Osteocyte (in vitro differentiated cells): ENCODE measurements at regions not wholly inside any gene's neighbourhood (a gene's known extent, or its start where the extent isn't known, plus 50 kb on each side); places are given as distances from the start of the nearest gene placed in this dataset.
A peak's percentile ranks its signal among the peaks of the same experiment; 100 is the strongest.
"Not testable (repeated sequence)": the region's sequence is repeated elsewhere in the genome, so short reads cannot be mapped to it uniquely, and the experiment has no call there.

Source experiments
- DNase-seq: peaks from one replicate; pipeline ENCODE4 v3.0.0; 2021; ENCODE audit warnings: mixed read lengths; ENCODE audit not compliant: unreplicated experiment; ENCODE audit errors: extremely low spot score
- H3K27ac Mint-ChIP-seq: one replicate; pipeline ENCODE4 v1.8.0; 2021; ENCODE audit warnings: mild to moderate bottlenecking, mixed read lengths; ENCODE audit not compliant: unreplicated experiment
- H3K27me3 Mint-ChIP-seq: one replicate; pipeline ENCODE4 v1.8.0; 2021; ENCODE audit warnings: mixed read lengths; ENCODE audit not compliant: unreplicated experiment
- H3K36me3 Mint-ChIP-seq: one replicate; pipeline ENCODE4 v1.8.0; 2021; ENCODE audit warnings: mixed read lengths; ENCODE audit not compliant: unreplicated experiment
- H3K4me1 Mint-ChIP-seq: one replicate; pipeline ENCODE4 v1.8.0; 2021; ENCODE audit warnings: mixed read lengths; ENCODE audit not compliant: unreplicated experiment
- H3K4me3 Mint-ChIP-seq: one replicate; pipeline ENCODE4 v1.8.0; 2021; ENCODE audit warnings: mild to moderate bottlenecking, moderate library complexity, mixed read lengths; ENCODE audit not compliant: unreplicated experiment
- H3K9me3 Mint-ChIP-seq: one replicate; pipeline ENCODE4 v1.8.0; 2021; ENCODE audit warnings: mixed read lengths; ENCODE audit not compliant: unreplicated experiment
- CTCF ChIP-seq: fragments of 200-600 bp; sonication (generic); IDR thresholded peaks from 2 replicates; pipeline ENCODE4 v1.5.0; 2021; ENCODE audit warnings: antibody characterized with exemption, mild to moderate bottlenecking, moderate library complexity

- Mint-ChIP-seq H3K4me3 (no peak overlapping the region), H3K9me3 (no peaks in the 10 kb centered on the region), H3K27me3 (peaks cover 71% of the 10 kb centered on the region), H3K4me1 (peaks cover 24% of the 10 kb centered on the region), H3K27ac (no peak overlapping the region), H3K36me3 (no peaks in the 10 kb centered on the region)
- no peak for DNase-seq
- no peak for TF ChIP-seq CTCF
These were observed 243.6 kb upstream of the PRSS58 start for GRCh38 chr7:142501434-142501833.

- Mint-ChIP-seq H3K4me1 (peaks cover 33% of the 10 kb centered on the region), H3K27me3 (peaks cover 68% of the 10 kb centered on the region), H3K27ac (no peak overlapping the region), H3K36me3 (no peaks in the 10 kb centered on the region), H3K9me3 (no peaks in the 10 kb centered on the region), H3K4me3 (no peak overlapping the region)
- no peak for DNase-seq
- TF ChIP-seq CTCF = no peak
These were observed 242.5 kb upstream of the PRSS58 start for GRCh38 chr7:142500366-142500765.

GRCh38 chr7:142499635-142500034 lies 241.8 kb upstream of the PRSS58 start:
- Mint-ChIP-seq H3K4me3 (no peak overlapping the region), H3K27ac (no peak overlapping the region), H3K27me3 (peaks cover 65% of the 10 kb centered on the region), H3K4me1 (peaks cover 40% of the 10 kb centered on the region), H3K36me3 (no peaks in the 10 kb centered on the region), H3K9me3 (no peaks in the 10 kb centered on the region)
- DNase-seq = no peak
- TF ChIP-seq CTCF = no peak

GRCh38 chr7:142498364-142498763 lies 240.5 kb upstream of the PRSS58 start:
- no peak for TF ChIP-seq CTCF
- peak overlapping the region; percentile 75 for H3K27ac Mint-ChIP-seq

GRCh38 chr7:142496545-142496991 lies 238.7 kb upstream of the PRSS58 start:
- peak; percentile 84 for TF ChIP-seq CTCF
- Mint-ChIP-seq H3K27me3 (peaks cover 55% of the 10 kb centered on the region), H3K4me1 (peaks cover 40% of the 10 kb centered on the region), H3K9me3 (no peaks in the 10 kb centered on the region), H3K4me3 (no peak overlapping the region), H3K27ac (no peak overlapping the region), H3K36me3 (no peaks in the 10 kb centered on the region)
- DNase-seq = no peak

More at GRCh38 chr7:142498364-142498763, 240.5 kb upstream of the PRSS58 start:
- Mint-ChIP-seq H3K4me1 (peaks cover 40% of the 10 kb centered on the region), H3K36me3 (no peaks in the 10 kb centered on the region), H3K9me3 (no peaks in the 10 kb centered on the region), H3K27me3 (peaks cover 54% of the 10 kb centered on the region), H3K4me3 (no peak overlapping the region)
- no peak for DNase-seq

- not testable (repeated sequence) for H3K36me3 Mint-ChIP-seq, H3K27ac Mint-ChIP-seq, H3K4me3 Mint-ChIP-seq, DNase-seq, H3K9me3 Mint-ChIP-seq
- Mint-ChIP-seq H3K4me1 (peaks cover 40% of the 10 kb centered on the region), H3K27me3 (peaks cover 55% of the 10 kb centered on the region)
These were observed 238.0 kb upstream of the PRSS58 start for GRCh38 chr7:142495879-142496278.

GRCh38 chr7:142495301-142495700 lies 237.4 kb upstream of the PRSS58 start:
- H3K27me3 Mint-ChIP-seq = peaks cover 56% of the 10 kb centered on the region
- not testable (repeated sequence) for H3K36me3 Mint-ChIP-seq, H3K27ac Mint-ChIP-seq, DNase-seq, H3K4me3 Mint-ChIP-seq, H3K9me3 Mint-ChIP-seq
- H3K4me1 Mint-ChIP-seq = peaks cover 39% of the 10 kb centered on the region
